NAMALWA (cell line): ENCODE measurements at regions not wholly inside any gene's neighbourhood (a gene's known extent, or its start where the extent isn't known, plus 50 kb on each side); places are given as distances from the start of the nearest gene placed in this dataset.

Experiments
- DNase-seq: peaks from one replicate; pipeline ENCODE4 v3.0.0-alpha.2; 2015; ENCODE audit warnings: low spot score

DNA sequence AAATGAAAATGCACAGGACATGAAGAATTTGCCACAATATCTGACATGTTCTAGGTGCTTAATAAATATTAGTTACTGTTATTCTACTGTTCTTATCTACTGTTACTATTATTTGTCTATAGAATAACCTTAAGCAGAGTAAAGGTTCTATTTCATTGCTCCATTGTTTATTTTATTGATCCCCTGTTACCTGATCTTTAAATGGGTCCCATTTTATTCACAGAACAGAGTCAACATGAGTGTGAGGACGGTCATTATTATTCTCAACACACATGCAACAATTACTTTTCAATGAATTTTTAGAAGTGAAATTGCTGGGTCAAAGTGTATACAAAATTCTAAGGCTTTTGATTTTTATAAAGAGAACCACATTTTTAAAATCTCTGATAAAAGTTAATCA lies 186.9 kb downstream of the AHR start:
- no peak for DNase-seq

DNA sequence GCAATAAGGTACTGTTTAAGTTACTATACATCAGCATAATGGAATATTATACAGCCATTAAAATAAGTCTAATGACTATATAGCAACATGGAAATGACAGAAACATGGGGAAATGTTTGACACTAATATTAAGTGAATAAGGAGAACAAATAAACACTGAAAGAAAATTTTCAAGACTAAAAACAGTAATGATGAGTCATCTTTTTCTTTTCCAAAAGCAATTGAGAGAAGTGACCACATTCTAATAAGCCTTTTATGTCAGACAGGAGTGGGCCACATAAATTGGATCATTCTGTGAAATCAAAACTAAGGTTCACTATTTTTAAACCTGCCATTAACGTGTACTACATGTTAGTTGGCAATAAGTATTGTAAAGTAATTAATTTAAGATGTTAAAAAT lies 187.5 kb downstream of the AHR start:
- DNase-seq, result no peak

DNA sequence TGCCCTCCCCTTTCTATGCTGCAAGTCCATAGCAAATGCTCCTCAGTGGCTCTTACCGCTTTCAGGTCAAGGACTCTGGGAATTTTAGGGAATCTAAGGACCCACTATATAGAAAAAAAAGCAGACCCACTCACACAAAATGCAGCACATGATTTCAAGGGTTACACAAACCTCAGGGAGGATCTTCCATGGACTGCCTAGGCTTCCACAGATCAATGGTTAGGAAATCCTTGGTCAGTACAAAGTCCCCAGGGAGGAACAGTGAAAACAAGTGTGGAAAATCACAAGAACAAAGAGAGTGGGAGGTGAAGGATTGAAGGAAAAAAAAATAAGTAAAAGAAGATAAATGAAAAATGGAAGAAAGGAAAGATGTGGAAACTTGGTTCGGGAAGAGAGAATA lies 188.4 kb downstream of the AHR start:
- DNase-seq, result no peak

DNA sequence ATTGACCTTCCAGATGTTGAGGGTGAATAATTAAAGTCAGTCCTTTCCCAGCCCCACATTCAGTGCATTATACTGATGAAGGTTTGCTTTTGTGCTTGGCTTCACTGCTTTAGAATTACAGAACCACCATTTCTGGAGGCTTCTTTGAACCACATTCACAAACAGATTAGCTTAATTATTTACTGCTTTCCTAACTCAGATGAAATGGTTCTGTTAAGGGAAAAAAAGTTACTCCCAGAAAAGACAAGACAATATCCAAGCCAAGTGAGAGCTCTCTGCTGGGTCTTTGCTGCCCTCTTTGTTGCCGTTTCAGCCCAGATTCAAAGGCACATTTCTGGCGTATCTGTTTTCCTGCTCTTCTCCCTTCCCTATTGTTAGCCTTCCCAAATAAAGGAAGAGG lies 188.9 kb downstream of the AHR start:
- DNase-seq, result no peak

DNA sequence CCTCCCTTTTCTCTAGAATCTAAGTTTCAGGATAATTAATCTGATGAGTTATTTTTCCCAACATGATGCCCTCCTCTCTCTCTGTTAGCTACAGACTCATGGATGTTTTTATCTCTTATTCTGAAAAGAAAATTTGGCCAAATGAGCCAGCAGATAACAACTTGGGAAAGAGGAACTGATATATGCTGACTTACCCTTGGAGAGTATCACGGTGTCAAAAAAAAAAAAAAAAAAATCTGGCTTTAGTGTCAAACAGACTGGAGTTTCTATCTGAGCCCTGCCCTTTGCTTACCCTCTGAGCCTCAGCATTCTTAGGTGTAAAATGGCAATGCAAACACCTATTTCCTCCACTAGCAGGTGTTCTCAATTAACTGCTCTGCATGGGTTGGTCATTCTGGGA lies 190.4 kb downstream of the AHR start:
- DNase-seq, result no peak

DNA sequence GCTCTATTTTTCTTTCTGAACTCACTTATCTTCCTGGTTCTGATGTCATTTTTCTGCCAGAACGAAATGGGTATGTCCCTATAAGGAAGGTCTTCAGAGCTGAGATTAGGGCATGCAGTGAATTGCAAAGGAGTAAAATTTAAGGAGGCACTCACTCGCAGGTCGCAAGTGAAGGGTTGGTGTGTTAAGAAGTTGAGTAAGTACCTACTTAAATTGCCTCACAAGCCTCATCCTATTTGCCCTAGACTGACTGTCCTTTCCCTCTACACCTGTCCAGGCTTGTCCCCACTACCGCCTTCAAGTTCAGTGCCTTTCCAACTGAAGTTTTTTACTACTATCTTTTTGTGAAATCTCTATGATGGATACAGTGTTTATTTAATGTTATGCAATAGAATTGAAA lies 191.5 kb downstream of the AHR start:
- no peak for DNase-seq

DNA sequence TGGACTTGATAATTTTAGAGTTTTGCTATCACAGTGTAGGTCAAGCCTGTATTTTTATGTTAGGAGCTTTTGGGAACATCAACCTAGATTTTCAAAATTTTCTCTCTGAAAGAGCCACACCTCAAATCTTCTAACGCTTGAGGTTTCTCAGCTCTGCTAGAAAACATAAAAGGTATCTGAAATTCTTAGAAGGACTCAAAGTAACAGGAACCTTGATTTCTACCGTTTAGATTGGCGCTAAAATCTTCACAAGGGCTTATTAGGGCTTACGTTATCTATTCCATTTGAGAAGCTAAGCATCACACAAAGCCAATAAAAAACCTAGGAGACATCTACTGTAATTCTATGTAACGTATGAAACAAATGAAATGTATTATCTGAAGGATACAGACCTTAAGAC lies 192.4 kb downstream of the AHR start:
- DNase-seq, result no peak

DNA sequence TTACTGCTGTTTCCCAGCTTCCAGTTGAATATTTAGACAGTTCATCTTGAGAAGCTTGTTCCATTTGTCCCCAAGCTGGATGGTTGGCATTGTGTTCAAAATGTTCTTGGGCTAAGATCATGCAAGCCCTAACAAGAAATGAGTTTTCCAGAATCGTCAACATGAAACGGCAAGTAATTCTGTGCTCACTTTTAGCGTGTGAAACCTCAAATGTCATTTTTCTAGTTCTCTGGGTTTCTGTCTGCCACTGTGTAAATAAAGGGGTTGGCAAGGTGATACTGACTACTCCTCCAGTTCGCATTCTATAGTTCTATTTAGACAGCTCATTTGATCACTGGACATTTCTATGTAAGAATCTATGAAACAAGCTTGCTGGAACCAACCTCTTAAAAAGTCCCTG lies 194.0 kb downstream of the AHR start:
- no peak for DNase-seq

DNA sequence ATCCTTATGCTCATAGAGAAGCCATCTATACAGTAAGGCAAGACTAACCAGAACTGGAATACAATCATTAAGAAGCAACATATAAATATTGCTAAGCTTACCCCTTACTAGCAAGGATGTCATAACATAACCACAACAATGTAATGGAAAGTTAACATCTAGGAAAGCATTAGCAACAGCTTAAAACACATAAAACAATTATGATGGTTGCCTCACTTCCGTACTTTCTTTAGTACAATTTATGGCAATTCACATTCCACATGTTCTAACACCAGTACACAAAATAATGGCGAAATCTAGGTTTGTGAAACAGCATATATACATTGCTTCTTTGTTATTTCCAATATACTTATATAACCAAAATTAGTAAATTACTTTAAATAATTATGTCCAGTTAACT lies 195.0 kb downstream of the AHR start:
- no peak for DNase-seq

DNA sequence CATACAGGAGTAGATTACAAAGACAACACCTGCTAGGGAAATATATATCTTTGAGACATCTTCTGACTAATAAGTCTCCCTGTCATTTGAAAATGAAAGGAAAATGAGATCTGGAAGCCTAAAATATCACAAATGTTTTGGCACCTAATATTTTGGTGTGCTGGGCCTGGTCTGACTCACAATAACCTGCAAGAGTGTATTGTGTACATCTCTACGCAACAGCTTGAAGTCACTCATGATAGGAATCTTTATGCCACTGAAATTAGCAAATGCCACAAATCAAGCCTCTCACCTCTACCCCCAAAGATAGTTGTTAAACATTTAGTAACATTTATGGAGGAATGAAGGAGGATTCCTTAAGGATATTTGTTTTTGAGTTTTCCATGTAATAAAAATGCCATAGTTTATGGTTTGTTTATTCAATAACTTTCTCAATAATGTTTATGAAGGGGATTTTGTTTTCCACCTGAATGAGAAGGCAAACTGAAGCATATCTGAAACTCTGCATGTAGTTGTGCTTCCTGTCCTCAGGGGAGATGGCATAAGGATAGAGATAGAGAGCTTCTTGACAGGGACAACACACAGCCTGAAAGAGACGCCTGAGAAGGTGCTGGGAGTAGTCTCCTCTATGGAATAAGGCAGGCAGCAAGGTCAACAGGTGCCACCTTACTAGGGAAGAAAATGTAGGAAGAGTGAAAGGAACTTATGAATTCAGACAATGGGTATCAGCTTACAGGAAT lies 197.4 kb downstream of the AHR start:
- DNase-seq, result no peak

DNA sequence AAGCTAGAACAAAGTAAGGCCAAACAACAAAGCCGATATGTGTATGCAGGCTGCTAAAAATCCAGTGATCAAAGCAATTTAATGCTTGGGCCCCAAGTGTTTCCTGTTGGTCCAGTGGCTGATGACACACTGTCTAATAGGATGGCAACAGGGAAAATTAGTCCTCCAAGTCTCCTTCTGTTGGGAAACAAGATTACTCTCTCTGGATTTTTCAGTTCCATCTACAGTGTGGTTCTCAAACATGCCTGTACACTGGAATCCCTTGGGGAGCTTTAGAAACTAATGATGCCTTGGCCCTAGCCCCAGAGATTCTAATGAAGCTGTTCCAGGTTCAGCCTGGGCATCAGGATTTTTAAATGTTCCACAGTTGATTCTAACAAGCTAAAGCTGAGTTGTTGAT lies 198.7 kb downstream of the AHR start:
- no peak for DNase-seq

DNA sequence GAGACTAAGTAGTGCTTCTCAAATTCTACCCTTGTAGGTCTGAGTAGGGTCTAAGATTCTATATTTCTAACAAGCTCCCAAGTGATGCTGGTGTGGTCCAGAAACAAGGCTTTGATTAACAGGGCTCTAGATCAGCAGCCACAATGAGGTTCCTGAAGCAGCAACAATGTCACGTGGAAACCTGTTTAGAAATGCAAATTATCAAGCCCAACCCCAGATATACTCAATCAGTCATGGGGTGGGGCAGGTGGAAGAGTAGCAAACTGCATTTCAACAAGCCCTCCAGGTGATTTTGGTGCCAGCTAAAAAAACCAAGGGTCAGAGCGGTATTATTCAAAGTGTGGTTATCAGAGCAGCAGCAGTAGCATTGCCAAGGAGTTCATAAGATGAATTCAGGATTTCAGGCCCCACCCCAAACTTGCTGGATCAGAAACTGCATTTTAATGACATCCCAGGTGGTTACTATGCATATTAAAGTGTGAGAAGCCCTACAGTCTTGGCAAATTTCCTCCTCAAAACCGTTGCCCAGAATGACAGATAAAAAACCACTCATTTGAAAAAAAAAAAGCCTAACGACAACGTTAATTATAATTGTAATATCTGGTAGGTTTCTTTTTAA lies 199.2 kb downstream of the AHR start:
- no peak for DNase-seq

DNA sequence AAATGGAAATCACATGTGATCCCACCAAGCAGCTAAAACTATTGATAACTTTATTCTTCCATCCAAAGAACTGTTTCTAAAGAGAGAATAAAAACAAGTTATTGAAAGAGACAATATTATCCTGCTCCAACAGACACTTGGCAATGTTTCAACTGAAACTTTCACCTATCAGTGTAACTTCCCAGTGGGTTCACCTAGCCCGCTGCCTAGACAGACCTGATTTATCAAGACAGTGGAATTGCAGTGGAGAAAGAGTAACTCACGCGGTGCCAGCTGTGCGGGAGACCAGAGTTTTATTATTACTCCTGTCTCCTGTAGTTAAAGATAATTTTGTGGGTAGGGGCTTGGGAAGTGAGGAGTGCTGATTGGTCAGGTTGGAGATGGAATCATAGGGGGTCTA lies 199.8 kb downstream of the AHR start:
- DNase-seq, result no peak

DNA sequence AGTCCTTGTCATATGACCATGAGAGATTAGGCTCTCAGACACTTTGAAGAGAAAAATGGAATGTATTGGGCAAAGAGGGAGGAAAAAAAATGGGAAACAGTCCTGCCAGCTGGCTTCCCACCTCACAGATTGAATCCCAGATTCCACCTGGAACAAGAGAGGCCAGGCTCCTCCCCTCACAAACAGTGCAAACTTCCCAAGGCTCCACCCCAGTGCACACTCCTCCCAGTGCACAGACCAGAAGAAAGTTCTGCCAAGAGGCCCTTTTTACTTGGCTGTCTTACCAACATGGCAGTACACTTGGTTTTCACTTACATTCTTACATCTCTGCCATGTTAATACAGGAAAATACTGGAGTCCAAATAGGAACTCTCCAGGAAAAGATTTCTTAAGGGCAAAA lies 202.3 kb downstream of the AHR start:
- DNase-seq, result no peak

DNA sequence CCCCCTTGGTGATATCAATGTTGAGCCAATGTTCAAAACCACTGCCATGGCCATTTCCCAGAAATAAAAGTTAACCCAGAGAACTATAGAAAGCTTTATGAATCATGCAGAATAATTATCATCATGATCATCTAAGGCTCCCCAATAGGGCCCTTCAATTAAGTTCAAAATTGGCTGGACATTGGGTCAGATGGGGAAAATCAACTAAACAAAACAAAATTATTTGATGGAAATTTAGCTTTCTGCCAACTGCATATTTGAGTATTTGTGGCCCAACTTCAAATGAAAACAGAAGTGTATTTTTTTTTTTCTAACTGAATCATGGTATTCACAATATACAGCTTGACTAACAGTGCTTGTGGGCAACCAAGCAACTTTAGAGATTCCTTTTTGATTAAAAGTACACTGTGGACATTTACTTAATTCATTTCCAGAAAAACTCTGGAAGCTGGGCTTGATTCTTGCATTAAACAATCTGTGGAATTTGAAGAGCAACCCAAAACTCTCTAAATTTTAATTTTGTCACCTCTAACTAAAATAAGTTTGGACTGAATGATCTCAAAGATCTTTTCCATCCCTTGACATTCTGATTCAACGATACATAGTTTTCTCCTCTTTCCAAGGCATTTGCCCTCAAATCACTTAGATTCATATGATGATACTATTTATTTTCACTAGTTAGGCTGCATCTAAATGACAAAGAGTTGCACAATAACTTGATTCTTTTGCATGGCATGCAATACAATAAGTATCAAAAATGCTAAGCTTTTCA lies 203.2 kb downstream of the AHR start:
- no peak for DNase-seq

DNA sequence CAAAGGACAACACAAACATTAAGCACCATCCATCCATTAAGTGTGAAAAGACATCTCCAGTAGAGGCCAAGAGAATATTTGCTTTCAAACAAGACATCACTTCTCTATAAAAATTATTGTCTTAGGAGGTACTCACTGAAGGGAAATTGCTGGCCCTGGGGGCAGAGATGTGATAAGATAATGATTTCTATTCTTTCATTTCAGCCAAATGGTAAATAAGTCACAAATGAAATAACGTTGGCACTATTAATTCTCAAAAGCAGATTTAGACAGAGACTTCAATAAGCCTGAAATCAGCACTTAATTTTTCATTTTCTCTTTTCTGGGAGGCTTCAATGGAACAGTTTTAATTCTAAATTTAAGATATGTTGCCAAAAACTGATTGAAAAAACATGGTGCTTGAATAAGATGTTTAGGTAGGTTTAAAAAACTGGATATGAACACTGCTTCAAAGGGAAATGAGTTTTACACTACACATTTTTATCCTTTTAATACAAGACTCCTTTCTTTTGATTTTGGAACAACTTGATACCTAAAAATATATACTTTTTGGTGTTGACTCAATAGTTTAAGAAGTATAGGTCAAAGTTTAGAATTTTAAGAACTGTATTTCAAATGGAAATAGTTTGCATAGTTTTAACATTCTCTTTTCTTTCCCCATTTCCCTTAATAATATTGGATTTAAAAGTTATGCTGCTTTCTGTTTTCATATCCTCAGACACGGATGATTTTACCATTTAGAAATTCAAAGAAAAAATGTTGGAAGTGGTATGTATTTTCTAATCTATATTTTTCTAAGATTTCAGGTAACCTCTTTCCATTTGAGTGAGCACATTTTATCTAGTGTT lies 204.0 kb downstream of the AHR start:
- DNase-seq, result no peak

DNA sequence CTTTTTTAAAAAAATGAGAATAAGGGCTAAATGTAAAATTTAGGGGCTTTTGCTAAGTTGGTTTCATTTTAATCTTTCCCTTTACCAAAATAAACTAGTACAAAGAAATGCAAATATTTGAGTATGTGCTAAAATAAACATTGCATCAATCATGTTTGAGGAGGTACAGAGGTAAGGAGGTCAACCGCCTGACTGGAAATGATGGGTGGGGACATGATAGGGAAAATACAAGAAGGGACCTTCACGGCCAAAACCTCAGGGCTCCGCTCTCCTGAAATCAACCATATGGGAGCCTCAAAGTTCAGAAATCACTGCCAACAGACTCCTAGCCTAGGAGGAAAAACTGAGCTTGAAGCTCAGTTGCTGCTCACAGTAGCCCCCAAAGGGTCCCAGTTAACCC lies 207.6 kb downstream of the AHR start:
- DNase-seq, result no peak

DNA sequence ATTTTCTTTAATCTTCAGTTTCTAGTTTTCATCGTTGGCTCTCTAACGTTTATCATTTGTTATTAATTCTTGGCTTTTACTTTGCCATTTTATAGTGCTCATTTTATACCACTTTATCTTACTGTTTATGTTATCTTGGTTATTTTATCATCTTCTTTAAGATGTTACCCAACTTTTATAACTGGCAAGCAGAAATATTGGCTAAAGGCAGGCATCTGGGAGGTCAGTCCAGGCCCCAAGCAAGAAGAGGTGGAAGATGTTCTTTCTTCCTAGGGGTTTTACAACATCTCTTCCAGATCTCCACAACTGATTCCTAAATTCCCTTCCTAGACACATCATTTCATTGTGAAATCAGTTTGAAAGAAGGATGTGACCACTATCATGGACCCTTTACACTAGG lies 208.1 kb downstream of the AHR start:
- no peak for DNase-seq

DNA sequence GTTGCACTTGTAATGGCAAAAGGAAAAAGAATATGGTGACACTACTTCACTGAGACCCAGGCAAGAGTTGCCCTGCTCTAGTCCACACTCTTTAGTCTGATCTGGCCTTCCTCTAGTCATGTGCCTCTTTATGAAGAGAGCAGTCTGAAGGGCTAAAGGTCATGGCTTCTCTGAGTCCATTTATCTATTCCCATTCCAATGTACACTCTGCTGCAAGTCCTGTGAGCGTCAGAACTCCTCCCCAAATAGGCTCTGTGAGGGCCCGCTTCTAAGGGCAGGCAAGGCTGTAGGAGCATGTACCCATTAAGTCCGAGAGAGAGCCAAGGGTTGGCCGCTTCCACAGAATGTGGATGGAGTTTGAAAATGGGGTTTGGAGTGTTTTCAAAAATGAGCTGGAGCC lies 209.3 kb downstream of the AHR start:
- no peak for DNase-seq

DNA sequence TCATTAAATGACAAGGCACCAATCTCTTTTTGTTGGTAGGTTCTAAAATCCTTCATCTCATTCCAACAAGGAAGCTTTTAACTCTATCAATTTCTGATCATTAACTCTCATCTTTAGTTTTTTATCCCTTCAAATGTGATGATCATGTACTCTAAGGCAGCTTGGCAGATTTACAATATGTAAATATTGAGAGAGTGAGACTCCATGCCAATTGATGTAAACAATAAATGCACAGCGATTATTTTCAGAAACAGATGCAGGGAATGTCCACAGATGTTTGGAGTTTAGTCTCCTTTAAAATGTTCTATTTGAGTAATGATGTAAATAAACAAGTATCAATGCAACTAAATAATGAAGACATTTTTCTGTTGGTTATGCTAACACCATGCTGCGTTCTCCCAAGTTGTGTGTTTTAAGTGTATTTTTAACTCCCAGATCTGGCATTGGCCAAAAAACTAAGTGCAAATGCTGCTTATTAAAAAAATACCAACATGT lies 213.8 kb downstream of the AHR start:
- no peak for DNase-seq

DNA sequence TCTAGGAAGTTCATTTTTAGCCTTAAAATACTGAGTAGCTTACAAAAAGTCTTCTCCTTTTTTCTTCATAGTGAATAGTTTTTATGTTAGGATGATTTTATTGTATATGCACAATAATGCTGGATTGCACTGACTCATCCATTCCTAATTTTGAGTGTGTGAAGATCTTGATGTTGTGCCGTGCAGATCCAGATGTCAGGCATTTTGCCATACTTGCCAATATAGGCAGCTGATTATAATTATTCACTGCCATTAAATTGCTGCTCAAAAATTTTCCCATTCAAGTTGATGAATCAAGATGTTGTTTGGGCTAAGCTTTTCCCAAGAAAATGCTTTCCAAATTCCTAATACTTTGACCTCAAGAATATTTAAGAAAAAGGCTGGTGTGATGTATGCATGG lies 218.3 kb downstream of the AHR start:
- DNase-seq, result no peak

DNA sequence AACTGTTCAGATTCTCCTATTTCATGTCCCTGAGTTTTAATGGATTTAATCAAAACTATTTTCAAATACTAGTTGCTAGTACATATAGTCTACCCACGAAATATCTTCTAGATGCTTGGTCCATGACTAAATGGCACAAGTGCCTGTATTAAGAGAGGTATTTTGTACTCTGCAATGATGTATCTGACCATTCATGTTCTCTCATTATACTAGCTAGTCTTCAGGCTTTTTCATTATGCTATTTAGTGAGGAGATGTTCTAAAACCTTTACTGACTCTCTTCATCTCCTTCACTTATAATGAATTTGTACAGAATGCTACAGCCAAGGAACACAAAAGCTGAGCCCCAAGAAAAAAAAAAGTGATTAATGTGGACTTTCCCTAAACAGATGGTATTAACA lies 222.5 kb downstream of the AHR start:
- DNase-seq, result no peak
